Natural killer cell treated with Interleukin-12 subunit alpha and Interleukin-12 subunit beta and Interleukin-15 and Interleukin-18, amount 100 ng/mL, for 72 hours (primary cell): ENCODE measurements at regions not wholly inside any gene's neighbourhood (a gene's known extent, or its start where the extent isn't known, plus 50 kb on each side); places are given as distances from the start of the nearest gene placed in this dataset.
"Not testable (repeated sequence)": the region's sequence is repeated elsewhere in the genome, so short reads cannot be mapped to it uniquely, and the experiment has no call there.

Source experiments
- ATAC-seq, 2 donors: fragments of 150-1000 bp; cut with Tn5 transposase in 1 of 2; sonication (Bioruptor Pico), chemical (Tn5 transposase) in 1 of 2; 2 replicates each; pipeline ENCODE4 v1.10.0; 2021
- DNase-seq: peaks from one replicate; pipeline ENCODE4 v3.0.0; 2022; ENCODE audit warnings: low spot score
- H3K27ac Mint-ChIP-seq, 2 donors: 1 replicate in 1 of 2; 2 replicates in 1 of 2; pipeline ENCODE4 v1.8.0; 2022; ENCODE audit warnings: mixed read lengths in 2 of 2, mild to moderate bottlenecking in 1 of 2, moderate library complexity in 1 of 2
- H3K27me3 Mint-ChIP-seq, 2 donors: 1 replicate in 1 of 2; 2 replicates in 1 of 2; pipeline ENCODE4 v1.8.0; 2022; ENCODE audit warnings: mixed read lengths in 2 of 2
- H3K36me3 Mint-ChIP-seq: one replicate; pipeline ENCODE4 v1.8.0; 2022; ENCODE audit warnings: mixed read lengths
- H3K4me1 Mint-ChIP-seq, 2 donors: 1 replicate in 1 of 2; 2 replicates in 1 of 2; pipeline ENCODE4 v1.8.0; 2022; ENCODE audit warnings: low read depth in 2 of 2, mixed read lengths in 2 of 2, mild to moderate bottlenecking in 1 of 2
- H3K4me3 Mint-ChIP-seq: one replicate; pipeline ENCODE4 v1.8.0; 2022; ENCODE audit warnings: mixed read lengths
- H3K9me3 Mint-ChIP-seq: 2 replicates; pipeline ENCODE4 v1.8.0; 2022; ENCODE audit warnings: mixed read lengths

- peaks cover 33 to 42% of the 10 kb centered on the region in 2 donors for H3K4me1 Mint-ChIP-seq
- peak overlapping the region in 1 of 2 donors; percentile 52 for H3K27ac Mint-ChIP-seq
- H3K4me3 Mint-ChIP-seq = no peak overlapping the region
- H3K36me3 Mint-ChIP-seq = no peaks in the 10 kb centered on the region
- no peak for ATAC-seq
- H3K27me3 Mint-ChIP-seq = no peaks in the 10 kb centered on the region
- no peaks in the 10 kb centered on the region for H3K9me3 Mint-ChIP-seq
- DNase-seq = no peak
Observed at GRCh38 chr22:42192547-42192946, 61.9 kb upstream of the CYP2D6 start.

DNA sequence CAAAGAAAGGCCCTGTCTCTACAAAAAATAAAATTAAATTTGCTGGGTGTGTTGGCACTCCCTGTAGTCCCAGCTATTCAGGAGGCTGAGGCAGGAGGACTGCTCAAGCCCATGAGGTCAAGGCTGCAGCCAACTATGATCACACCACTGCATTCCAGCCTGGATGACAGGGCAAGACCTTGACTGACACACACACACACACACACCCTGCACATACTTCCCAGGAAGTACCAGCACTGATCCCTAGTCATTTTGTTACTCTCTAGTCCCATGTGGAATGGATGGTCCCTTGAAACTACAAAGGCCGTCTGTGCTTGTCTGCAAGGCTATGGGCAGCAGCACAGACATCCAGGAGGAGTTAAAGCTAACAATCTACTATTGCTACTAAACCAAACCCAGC lies 59.7 kb upstream of the CYP2D6 start:
- Mint-ChIP-seq H3K4me1 (peaks cover 44 to 55% of the 10 kb centered on the region in 2 donors), H3K36me3 (no peaks in the 10 kb centered on the region), H3K9me3 (no peaks in the 10 kb centered on the region), H3K4me3 (no peak overlapping the region), H3K27me3 (no peaks in the 10 kb centered on the region), H3K27ac (no peak overlapping the region)
- DNase-seq = no peak
- no peak for ATAC-seq

DNA sequence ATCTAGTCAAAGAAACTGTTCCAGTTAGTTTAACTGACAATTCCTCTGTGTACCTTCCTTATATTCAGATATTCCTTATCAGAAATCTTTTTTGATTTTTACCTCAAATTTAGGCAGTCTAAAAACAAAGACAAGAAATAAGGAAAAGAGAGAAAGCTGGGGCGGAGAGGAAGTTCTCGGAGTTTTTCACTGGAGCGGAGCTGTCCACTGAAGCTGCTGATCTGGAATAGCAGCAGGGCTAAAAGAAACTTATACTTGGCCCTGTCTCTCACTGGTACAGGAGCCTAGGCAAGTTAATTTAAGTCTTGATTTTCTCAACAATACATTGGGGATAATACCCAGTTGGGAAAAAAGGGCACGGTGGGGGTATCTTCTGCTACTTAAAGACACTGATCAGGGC lies 59.2 kb upstream of the CYP2D6 start:
- no peaks in the 10 kb centered on the region for H3K36me3 Mint-ChIP-seq
- no peaks in the 10 kb centered on the region for H3K27me3 Mint-ChIP-seq

DNA sequence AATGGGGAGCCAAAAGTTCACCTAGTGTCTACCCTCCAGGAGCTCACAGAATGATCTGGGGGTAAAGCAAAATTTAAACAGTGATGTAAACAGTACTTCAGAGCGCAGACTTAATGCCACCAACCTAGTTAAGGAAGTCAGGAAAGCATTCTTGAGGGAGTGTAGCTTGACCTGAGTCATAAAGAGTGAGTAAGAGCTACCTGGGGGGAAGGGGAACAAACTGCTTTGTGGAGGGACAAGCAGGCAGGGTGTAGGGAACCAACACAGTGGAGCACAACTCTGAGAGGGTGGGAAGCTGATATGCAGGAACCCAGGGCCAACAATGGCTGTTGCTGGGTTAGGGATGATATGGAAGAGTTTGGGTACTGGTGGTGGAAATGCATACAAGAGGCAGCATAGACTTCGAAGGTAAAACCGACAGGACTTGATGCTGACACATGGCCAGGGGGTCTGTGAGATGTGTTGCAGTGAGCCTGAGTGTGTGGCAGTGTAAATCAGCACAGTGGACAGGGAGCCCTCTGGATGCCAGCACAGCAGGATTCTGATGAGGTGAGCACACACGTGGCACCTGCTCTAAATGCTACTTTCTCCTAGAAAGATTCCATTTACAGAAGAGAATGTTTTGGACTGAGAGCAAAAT lies 58.3 kb upstream of the CYP2D6 start:
- DNase-seq (no peak), ATAC-seq (no peak)
- H3K27me3 Mint-ChIP-seq = no peaks in the 10 kb centered on the region
- peaks cover 40 to 46% of the 10 kb centered on the region in 2 donors for H3K4me1 Mint-ChIP-seq
- no peaks in the 10 kb centered on the region for H3K9me3 Mint-ChIP-seq
- H3K4me3 Mint-ChIP-seq = no peak overlapping the region
- no peak overlapping the region for H3K27ac Mint-ChIP-seq
- H3K36me3 Mint-ChIP-seq = no peaks in the 10 kb centered on the region

More for the DNA sequence above, 59.2 kb upstream of the CYP2D6 start:
- no peak for DNase-seq
- no peak for ATAC-seq
- H3K27ac Mint-ChIP-seq = no peak overlapping the region
- no peaks in the 10 kb centered on the region for H3K9me3 Mint-ChIP-seq
- no peak overlapping the region for H3K4me3 Mint-ChIP-seq
- H3K4me1 Mint-ChIP-seq = peaks cover 46 to 53% of the 10 kb centered on the region in 2 donors

DNA sequence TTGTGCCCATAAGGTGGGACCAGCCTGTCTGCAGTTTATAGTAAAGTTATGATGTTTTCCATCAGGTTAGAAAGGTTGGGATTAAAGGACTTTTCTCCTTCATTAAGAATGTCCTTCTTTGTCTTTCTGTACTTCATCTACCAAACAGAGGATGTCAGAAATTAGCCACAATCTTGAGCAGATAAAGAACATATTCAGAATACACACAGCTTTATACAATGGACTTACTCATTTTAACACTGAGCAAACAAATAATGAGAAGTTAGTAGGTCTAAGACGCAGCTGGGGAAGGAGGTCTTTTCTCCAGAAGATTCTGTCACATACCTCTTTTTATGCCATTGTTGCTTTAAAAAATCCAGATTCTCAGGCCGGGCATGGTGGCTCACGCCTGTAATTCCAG lies 57.0 kb upstream of the CYP2D6 start:
- H3K36me3 Mint-ChIP-seq = no peaks in the 10 kb centered on the region
- no peak for DNase-seq
- peaks cover 28 to 50% of the 10 kb centered on the region in 2 donors for H3K4me1 Mint-ChIP-seq
- no peak overlapping the region for H3K27ac Mint-ChIP-seq
- ATAC-seq = no peak
- no peaks in the 10 kb centered on the region for H3K27me3 Mint-ChIP-seq
- no peak overlapping the region for H3K4me3 Mint-ChIP-seq
- H3K9me3 Mint-ChIP-seq = no peaks in the 10 kb centered on the region

DNA sequence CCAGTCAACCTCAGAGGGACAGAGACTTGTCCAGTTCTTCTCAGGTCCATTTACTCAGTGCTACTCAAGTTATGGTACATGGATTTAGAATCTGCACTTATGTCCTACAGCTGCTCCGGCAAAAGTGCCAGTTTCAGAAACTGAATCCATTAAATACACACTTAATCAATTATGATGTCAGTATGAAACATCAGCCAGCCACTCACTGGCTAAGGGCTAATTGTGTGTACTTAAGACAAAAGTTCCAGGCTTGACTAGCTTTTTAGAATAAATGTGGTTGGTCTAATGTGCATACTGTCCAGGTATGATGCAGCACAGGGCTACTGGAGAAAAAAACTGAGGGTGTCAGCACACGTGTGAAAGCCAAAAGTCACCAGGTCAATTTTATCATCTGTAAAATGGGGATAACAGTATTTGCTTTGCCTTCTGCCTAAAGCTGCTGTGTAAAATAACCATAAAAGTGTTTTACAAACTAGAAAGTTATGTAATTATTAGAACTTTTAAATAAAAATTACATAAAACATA lies 55.4 kb upstream of the CYP2D6 start:
- Mint-ChIP-seq H3K36me3 (no peaks in the 10 kb centered on the region), H3K4me3 (no peak overlapping the region), H3K27ac (no peak overlapping the region), H3K27me3 (no peaks in the 10 kb centered on the region), H3K4me1 (peaks cover 26 to 48% of the 10 kb centered on the region in 2 donors), H3K9me3 (no peaks in the 10 kb centered on the region)
- no peak for DNase-seq
- ATAC-seq = no peak

DNA sequence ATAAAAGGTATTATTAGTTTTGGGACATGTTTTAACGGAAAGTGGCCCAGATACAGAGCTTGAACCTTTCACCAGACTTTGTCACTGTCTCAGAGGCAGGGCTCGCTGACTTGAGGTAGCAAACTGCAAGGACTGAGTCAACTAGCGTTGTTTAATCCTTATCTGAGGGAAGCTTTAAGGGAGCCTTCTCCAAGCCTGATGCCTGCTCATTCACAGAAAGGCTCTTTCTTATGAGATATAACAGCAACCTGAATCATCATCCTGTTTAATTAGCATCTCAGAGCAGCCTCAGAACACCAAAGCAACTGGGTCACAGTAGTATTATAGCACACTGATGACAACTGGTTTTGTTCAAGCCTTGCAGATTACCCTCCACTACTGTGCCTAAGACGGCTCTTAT lies 54.2 kb upstream of the CYP2D6 start:
- DNase-seq (no peak), ATAC-seq (no peak)
- H3K36me3 Mint-ChIP-seq = no peaks in the 10 kb centered on the region
- no peaks in the 10 kb centered on the region for H3K27me3 Mint-ChIP-seq
- H3K9me3 Mint-ChIP-seq = no peaks in the 10 kb centered on the region
- H3K4me1 Mint-ChIP-seq = peaks cover 35 to 50% of the 10 kb centered on the region in 2 donors
- H3K4me3 Mint-ChIP-seq = no peak overlapping the region
- H3K27ac Mint-ChIP-seq = no peak overlapping the region

DNA sequence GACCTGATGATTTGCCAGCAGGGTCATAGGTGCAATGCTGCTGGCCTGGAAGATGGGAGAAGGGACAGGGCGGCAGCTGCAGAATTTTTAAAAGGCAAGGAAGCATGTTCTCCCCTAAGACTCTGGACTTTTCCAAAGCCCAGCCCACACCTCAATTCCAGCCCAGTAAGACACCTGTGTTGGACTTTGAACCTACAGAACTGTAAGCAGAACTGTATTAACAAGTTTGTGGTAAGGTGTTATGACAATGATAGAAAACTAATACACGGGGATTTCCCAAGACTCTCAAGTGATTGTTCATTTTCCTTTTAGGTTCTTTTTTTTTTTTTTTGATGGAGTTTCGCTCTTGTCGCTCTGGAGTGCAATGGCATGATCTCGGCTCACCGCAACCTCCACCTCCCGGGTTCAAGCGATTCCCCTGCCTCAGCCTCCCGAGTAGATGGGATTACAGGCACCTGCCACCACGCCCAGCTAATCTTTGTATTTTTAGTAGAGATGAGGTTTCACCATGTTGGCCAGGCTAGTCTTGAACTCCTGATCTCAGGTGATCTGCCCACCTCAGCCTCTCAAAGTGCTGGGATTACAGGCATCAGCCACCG lies 53.0 kb upstream of the CYP2D6 start:
- ATAC-seq, H3K36me3 Mint-ChIP-seq, H3K27me3 Mint-ChIP-seq, H3K9me3 Mint-ChIP-seq, DNase-seq, H3K4me3 Mint-ChIP-seq: not testable (repeated sequence)
- Mint-ChIP-seq H3K27ac (peak overlapping the region in 1 of 2 donors; percentile 37), H3K4me1 (peaks cover 36 to 49% of the 10 kb centered on the region in 2 donors)

DNA sequence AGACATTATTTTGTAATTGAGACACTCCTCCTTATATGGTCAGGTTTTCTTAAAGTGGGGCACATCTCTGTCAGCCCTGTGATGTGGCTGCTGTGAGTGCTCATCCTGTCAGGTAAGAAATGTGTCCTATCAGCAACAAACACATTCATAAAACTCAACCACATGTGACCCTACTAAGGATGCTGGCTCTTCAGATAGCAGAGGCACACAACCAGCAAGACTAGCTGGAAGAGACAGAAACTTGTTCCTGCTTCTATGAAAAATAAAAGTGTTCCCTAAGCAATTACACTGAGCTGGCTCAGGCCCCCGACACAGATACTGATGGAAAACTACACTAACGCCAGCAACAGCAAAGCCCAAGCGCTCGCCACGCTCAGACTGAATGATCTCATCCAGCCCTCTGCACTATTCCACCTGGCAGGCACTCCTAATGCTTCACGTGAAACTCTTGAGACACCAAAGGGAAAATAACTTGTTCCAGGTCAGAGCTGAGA lies 49.8 kb upstream of the CYP2D6 start:
- peaks cover 34 to 40% of the 10 kb centered on the region in 2 donors for H3K4me1 Mint-ChIP-seq
- H3K4me3 Mint-ChIP-seq = no peak overlapping the region
- H3K9me3 Mint-ChIP-seq = no peaks in the 10 kb centered on the region
- peak overlapping the region; percentile 24 to 60 for H3K27ac Mint-ChIP-seq
- H3K36me3 Mint-ChIP-seq = peaks cover 6% of the 10 kb centered on the region
- DNase-seq (no peak), ATAC-seq (peak; percentile 40 to 75)
- H3K27me3 Mint-ChIP-seq = no peaks in the 10 kb centered on the region
